ENCODE measurements at regions not wholly inside any gene's neighbourhood (a gene's known extent, or its start where the extent isn't known, plus 50 kb on each side); places are given as distances from the start of the nearest gene placed in this dataset.

DNA sequence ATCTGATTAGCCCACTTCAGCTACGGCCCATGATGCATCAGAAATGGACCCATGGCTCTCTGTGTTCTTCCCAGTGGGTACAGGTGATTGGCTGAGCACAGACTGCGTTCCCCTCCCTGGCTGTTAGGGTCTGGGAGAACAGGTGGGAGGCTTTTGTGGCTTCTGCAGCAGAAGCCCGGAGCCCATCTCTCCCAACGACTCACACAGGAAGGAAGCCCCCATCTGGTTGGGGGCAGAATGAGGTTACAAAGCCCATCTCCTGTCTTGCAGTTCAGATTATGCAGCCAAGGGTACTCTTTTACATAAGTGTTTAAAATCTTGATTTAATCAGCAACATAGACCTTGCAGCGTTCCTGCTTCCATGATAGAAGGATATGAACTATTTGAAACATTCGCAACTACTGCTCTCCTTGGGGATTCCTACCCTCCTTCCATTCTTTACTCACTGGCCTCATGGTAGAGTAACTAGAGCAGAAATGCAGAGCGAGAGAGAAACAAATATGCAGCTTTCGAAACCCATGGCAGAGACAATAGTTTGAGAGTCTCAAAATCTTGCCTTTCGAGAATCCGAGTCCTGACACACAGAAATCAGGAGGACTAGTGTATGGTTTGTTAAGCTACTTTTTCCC, 291.3 kb downstream of the TLE3 start (continued):
- no peak for TF ChIP-seq TP53 (CRISPR knock-in tag; IDR thresholded peaks at IDR 0.05)

DNA sequence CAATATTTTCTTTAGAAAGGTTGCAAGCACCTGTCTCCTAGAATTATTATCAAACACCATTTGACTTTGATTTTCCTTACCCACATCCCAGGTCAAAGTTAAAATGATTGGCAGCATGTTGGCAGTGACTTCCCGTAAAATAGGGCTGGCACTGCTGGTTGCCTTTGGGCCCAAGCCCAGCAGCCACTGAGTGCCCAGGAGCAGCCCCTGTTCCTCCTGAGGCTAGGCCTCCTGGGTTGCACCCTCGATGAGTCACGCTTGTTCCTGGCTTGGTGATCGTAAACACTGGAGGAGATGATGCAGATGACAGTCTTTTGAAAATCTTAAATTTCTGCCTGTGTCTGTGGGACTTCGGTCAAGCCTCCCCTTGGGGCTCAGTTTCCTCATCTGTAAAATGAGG, 290.0 kb downstream of the TLE3 start:
- POLR2A ChIA-PET: no interaction called here
- CTCF ChIA-PET: interaction anchor here (1.1 to 1.6 kb wide), 2 partner anchors 9 to 21 kb away, joined by 3 to 4 read pairs; no protein-coding TSS in a partner anchor
- H3K4me1 ChIP-seq: peaks cover 11% of the 10 kb centered on the region; the same call in 1 of the 3 replicates
- WGBS (ENCODE audit: missing lambda C conversion rate): 19% methylated on average over 5 of the region's 5 CpGs
- peak in 1 of 2 experiments; percentile 22 for DNase-seq (ENCODE audit: low read depth in 1 of 2, low spot score in 1 of 2)
- H3K9me3 ChIP-seq: no peaks in the 10 kb centered on the region
- no peak overlapping the region for H3K4me3 ChIP-seq
- ATAC-seq: peak in 1 of 2 experiments; percentile 40; a peak in 1 of 6 replicates
- H3K27ac ChIP-seq: no peak overlapping the region
- H3K4me2 ChIP-seq: 0 out of 3 replicates have a peak overlapping the region, but pooled peaks have one; percentile 38
- FAIRE-seq: no peak
- TF ChIP-seq FOSL2 (IDR thresholded peaks at IDR 0.05) (no peak), FOSL2 (CRISPR knock-in tag; IDR thresholded peaks at IDR 0.05) (peak; percentile 48), HOXB5 (CRISPR knock-in tag; IDR thresholded peaks at IDR 0.05) (no peak), EHF (CRISPR knock-in tag; IDR thresholded peaks at IDR 0.05) (no peak)

DNA sequence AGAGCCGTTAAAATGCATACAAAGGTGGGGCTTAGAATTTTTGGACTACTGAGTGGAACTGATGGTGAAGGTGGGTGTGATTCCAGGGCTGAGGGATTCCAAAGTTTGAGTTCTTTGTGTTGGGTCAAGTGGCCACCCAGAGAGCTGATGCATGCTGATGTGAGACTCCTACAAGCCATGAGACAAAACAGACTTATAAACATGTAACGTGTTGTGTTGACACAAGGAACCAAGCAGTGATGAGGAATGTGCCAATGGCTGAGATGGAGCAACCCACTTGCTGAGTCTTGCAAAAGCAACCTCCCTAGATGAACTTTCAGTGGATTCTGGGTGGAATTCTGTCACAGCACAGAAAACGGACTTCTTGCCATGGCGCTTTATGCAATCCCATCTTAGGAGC, 289.0 kb downstream of the TLE3 start:
- ChIA-PET CTCF (interaction anchor here (0.6 to 1.6 kb wide), 4 partner anchors 8 to 679 kb away, joined by 3 to 4 read pairs (median 4); no protein-coding TSS in a partner anchor), POLR2A (no interaction called here)
- H3K4me1 ChIP-seq: peaks cover 11% of the 10 kb centered on the region; the same call in 1 of the 3 replicates
- DNase-seq (ENCODE audit: low read depth in 1 of 2, low spot score in 1 of 2) (peak in 1 of 2 experiments; percentile 21), ATAC-seq (no peak), FAIRE-seq (no peak)
- WGBS (ENCODE audit: missing lambda C conversion rate): 66% methylated on average over 4 of the region's 4 CpGs
- no peak overlapping the region for H3K4me3 ChIP-seq
- no peak overlapping the region for H3K27ac ChIP-seq
- H3K9me3 ChIP-seq: no peaks in the 10 kb centered on the region
- H3K4me2 ChIP-seq: no peak overlapping the region
- no peak for TF ChIP-seq PHF8 (IDR thresholded peaks at IDR 0.05; ENCODE audit: borderline replicate concordance, low read depth)
- TF ChIP-seq ZSCAN20 (CRISPR knock-in tag; IDR thresholded peaks at IDR 0.05): no peak
- TF ChIP-seq, protein P1, sequence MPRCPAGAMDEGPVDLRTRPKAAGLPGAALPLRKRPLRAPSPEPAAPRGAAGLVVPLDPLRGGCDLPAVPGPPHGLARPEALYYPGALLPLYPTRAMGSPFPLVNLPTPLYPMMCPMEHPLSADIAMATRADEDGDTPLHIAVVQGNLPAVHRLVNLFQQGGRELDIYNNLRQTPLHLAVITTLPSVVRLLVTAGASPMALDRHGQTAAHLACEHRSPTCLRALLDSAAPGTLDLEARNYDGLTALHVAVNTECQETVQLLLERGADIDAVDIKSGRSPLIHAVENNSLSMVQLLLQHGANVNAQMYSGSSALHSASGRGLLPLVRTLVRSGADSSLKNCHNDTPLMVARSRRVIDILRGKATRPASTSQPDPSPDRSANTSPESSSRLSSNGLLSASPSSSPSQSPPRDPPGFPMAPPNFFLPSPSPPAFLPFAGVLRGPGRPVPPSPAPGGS (IDR thresholded peaks at IDR 0.05): no peak
- TF ChIP-seq, protein P2, sequence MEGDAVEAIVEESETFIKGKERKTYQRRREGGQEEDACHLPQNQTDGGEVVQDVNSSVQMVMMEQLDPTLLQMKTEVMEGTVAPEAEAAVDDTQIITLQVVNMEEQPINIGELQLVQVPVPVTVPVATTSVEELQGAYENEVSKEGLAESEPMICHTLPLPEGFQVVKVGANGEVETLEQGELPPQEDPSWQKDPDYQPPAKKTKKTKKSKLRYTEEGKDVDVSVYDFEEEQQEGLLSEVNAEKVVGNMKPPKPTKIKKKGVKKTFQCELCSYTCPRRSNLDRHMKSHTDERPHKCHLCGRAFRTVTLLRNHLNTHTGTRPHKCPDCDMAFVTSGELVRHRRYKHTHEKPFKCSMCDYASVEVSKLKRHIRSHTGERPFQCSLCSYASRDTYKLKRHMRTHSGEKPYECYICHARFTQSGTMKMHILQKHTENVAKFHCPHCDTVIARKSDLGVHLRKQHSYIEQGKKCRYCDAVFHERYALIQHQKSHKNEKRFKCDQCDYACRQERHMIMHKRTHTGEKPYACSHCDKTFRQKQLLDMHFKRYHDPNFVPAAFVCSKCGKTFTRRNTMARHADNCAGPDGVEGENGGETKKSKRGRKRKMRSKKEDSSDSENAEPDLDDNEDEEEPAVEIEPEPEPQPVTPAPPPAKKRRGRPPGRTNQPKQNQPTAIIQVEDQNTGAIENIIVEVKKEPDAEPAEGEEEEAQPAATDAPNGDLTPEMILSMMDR (IDR thresholded peaks at IDR 0.05): no peak
- no peak for TF ChIP-seq ESRRA (IDR thresholded peaks at IDR 0.05; ENCODE audit: borderline replicate concordance, low read length)
- TF ChIP-seq, protein P3, sequence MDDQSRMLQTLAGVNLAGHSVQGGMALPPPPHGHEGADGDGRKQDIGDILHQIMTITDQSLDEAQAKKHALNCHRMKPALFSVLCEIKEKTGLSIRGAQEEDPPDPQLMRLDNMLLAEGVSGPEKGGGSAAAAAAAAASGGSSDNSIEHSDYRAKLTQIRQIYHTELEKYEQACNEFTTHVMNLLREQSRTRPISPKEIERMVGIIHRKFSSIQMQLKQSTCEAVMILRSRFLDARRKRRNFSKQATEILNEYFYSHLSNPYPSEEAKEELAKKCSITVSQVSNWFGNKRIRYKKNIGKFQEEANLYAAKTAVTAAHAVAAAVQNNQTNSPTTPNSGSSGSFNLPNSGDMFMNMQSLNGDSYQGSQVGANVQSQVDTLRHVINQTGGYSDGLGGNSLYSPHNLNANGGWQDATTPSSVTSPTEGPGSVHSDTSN (IDR thresholded peaks at IDR 0.05): no peak
- TF ChIP-seq KDM5A (IDR thresholded peaks at IDR 0.05): no peak
- TF ChIP-seq RFX5 (IDR thresholded peaks at IDR 0.05): no peak
- TF ChIP-seq, protein P4, sequence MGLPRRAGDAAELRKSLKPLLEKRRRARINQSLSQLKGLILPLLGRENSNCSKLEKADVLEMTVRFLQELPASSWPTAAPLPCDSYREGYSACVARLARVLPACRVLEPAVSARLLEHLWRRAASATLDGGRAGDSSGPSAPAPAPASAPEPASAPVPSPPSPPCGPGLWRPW (IDR thresholded peaks at IDR 0.05): no peak
- no peak for TF ChIP-seq HOXB13 (CRISPR knock-in tag; IDR thresholded peaks at IDR 0.05; ENCODE audit: low read depth)
- TF ChIP-seq, protein P5, sequence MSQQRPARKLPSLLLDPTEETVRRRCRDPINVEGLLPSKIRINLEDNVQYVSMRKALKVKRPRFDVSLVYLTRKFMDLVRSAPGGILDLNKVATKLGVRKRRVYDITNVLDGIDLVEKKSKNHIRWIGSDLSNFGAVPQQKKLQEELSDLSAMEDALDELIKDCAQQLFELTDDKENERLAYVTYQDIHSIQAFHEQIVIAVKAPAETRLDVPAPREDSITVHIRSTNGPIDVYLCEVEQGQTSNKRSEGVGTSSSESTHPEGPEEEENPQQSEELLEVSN (IDR thresholded peaks at IDR 0.05; ENCODE audit: borderline replicate concordance, low read depth): no peak
- no peak for TF ChIP-seq CBX2 (IDR thresholded peaks at IDR 0.05; ENCODE audit: borderline replicate concordance, low read depth)
- no peak for TF ChIP-seq NPAS2 (CRISPR knock-in tag; IDR thresholded peaks at IDR 0.05; ENCODE audit: borderline replicate concordance)
- no peak for TF ChIP-seq SREBF2 (IDR thresholded peaks at IDR 0.05)
- TF ChIP-seq ZNF302 (CRISPR knock-in tag; IDR thresholded peaks at IDR 0.05): no peak
- TF ChIP-seq, protein P6, sequence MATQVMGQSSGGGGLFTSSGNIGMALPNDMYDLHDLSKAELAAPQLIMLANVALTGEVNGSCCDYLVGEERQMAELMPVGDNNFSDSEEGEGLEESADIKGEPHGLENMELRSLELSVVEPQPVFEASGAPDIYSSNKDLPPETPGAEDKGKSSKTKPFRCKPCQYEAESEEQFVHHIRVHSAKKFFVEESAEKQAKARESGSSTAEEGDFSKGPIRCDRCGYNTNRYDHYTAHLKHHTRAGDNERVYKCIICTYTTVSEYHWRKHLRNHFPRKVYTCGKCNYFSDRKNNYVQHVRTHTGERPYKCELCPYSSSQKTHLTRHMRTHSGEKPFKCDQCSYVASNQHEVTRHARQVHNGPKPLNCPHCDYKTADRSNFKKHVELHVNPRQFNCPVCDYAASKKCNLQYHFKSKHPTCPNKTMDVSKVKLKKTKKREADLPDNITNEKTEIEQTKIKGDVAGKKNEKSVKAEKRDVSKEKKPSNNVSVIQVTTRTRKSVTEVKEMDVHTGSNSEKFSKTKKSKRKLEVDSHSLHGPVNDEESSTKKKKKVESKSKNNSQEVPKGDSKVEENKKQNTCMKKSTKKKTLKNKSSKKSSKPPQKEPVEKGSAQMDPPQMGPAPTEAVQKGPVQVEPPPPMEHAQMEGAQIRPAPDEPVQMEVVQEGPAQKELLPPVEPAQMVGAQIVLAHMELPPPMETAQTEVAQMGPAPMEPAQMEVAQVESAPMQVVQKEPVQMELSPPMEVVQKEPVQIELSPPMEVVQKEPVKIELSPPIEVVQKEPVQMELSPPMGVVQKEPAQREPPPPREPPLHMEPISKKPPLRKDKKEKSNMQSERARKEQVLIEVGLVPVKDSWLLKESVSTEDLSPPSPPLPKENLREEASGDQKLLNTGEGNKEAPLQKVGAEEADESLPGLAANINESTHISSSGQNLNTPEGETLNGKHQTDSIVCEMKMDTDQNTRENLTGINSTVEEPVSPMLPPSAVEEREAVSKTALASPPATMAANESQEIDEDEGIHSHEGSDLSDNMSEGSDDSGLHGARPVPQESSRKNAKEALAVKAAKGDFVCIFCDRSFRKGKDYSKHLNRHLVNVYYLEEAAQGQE (IDR thresholded peaks at IDR 0.05): no peak
- TF ChIP-seq HDAC2 (IDR thresholded peaks at IDR 0.05): no peak
